DMS 273 treated with DMSO at 0.1 percent for 48 hours (cell line): ENCODE measurements at regions not wholly inside any gene's neighbourhood (a gene's known extent, or its start where the extent isn't known, plus 50 kb on each side); places are given as distances from the start of the nearest gene placed in this dataset.

Source experiments
- DNase-seq: peaks from one replicate; lab custom pipeline; 2025; lab: John Stamatoyannopoulos, UW

GRCh38 chr9:14560194-14560593 is 133.0 kb downstream of the ZDHHC21 start:
- no peak for DNase-seq

- DNase-seq = no peak
These were observed 138.3 kb downstream of the ZDHHC21 start for GRCh38 chr9:14554886-14555285.

- no peak for DNase-seq
These were observed 145.8 kb downstream of the ZDHHC21 start for GRCh38 chr9:14547245-14548060.

GRCh38 chr9:14546693-14547092 is 146.5 kb downstream of the ZDHHC21 start:
- no peak for DNase-seq

GRCh38 chr9:14542071-14542470 is 151.2 kb downstream of the ZDHHC21 start:
- DNase-seq = no peak

GRCh38 chr9:14538526-14538925 is 154.7 kb downstream of the ZDHHC21 start:
- DNase-seq = no peak

- DNase-seq = no peak
These were observed 157.9 kb downstream of the ZDHHC21 start for GRCh38 chr9:14535161-14535955.

- DNase-seq = no peak
These were observed 159.2 kb downstream of the ZDHHC21 start for GRCh38 chr9:14533867-14534640.

- no peak for DNase-seq
These were observed 160.6 kb downstream of the ZDHHC21 start for GRCh38 chr9:14532456-14533115.

GRCh38 chr9:14531341-14532269 is 161.6 kb downstream of the ZDHHC21 start:
- DNase-seq = no peak

- no peak for DNase-seq
These were observed 162.4 kb downstream of the ZDHHC21 start for GRCh38 chr9:14530841-14531240.

- DNase-seq = no peak
These were observed 162.9 kb downstream of the ZDHHC21 start for GRCh38 chr9:14530366-14530765.

GRCh38 chr9:14529629-14530028 is 163.6 kb downstream of the ZDHHC21 start:
- DNase-seq = no peak

GRCh38 chr9:14529054-14529453 is 164.2 kb downstream of the ZDHHC21 start:
- DNase-seq = no peak

- DNase-seq = no peak
These were observed 166.7 kb downstream of the ZDHHC21 start for GRCh38 chr9:14526504-14526903.

GRCh38 chr9:14525856-14526255 is 167.4 kb downstream of the ZDHHC21 start:
- DNase-seq = no peak

GRCh38 chr9:14524873-14525515 is 168.2 kb downstream of the ZDHHC21 start:
- no peak for DNase-seq

GRCh38 chr9:14523545-14523944 is 169.7 kb downstream of the ZDHHC21 start:
- DNase-seq = no peak

- DNase-seq = no peak
These were observed 170.4 kb downstream of the ZDHHC21 start for GRCh38 chr9:14522627-14523379.

GRCh38 chr9:14520341-14520740 is 172.9 kb downstream of the ZDHHC21 start:
- no peak for DNase-seq
